CD4-positive, alpha-beta memory T cell (primary cell): ENCODE measurements at regions not wholly inside any gene's neighbourhood (a gene's known extent, or its start where the extent isn't known, plus 50 kb on each side); places are given as distances from the start of the nearest gene placed in this dataset.

Source experiments
- CTCF ChIA-PET: fragments of 350-600 bp; sonication (Branson Sonifier 250); formaldehyde crosslinking; loops from one replicate; lab custom pipeline; 2021; ENCODE audit warnings: inconsistent platforms; ENCODE audit not compliant: partially characterized antibody; lab: Charles Lee
- POLR2A ChIA-PET: fragments of 350-600 bp; sonication (Branson Sonifier 250); formaldehyde crosslinking; loops from one replicate; lab custom pipeline; 2021; ENCODE audit not compliant: partially characterized antibody; lab: Charles Lee
- DNase-seq, 5 donors: peaks; one replicate each; pipeline versions ENCODE4 v3.0.0 to v3.0.0-alpha.2; 2020 to 2022; ENCODE audit warnings: mixed read lengths in 1 of 5
- H3K27ac ChIP-seq: one replicate; pipeline ENCODE4 v1.7.0; 2013; ENCODE audit warnings: low read depth, low read length
- H3K27me3 ChIP-seq: 2 replicates; pipeline ENCODE4 v1.7.0; 2013; ENCODE audit warnings: mild to moderate bottlenecking, low read length, moderate library complexity; ENCODE audit not compliant: insufficient read depth
- H3K36me3 ChIP-seq: 2 replicates; pipeline ENCODE4 v1.7.0; 2013; ENCODE audit warnings: mild to moderate bottlenecking, low read length, moderate library complexity; ENCODE audit not compliant: insufficient read depth
- H3K4me1 ChIP-seq: 2 replicates; pipeline ENCODE4 v1.7.0; 2013; ENCODE audit warnings: mild to moderate bottlenecking, low read length, moderate library complexity; ENCODE audit not compliant: insufficient read depth
- H3K4me3 ChIP-seq, 2 donors: one replicate each; pipeline ENCODE4 v1.7.0; 2013; ENCODE audit warnings: low read length in 2 of 2, mild to moderate bottlenecking in 1 of 2
- H3K9me3 ChIP-seq, 2 donors: one replicate each; pipeline ENCODE4 v1.7.0; 2013; ENCODE audit warnings: low read length in 2 of 2, control low read depth in 1 of 2; ENCODE audit not compliant: control insufficient read depth in 1 of 2
- H3K27ac Mint-ChIP-seq, 7 donors: one replicate each; pipeline ENCODE4 v1.8.0; 2020 to 2021; ENCODE audit warnings: mixed read lengths in 7 of 7, mild to moderate bottlenecking in 6 of 7, inconsistent platforms in 3 of 7, moderate library complexity in 3 of 7
- H3K27me3 Mint-ChIP-seq, 2 donors: one replicate each; pipeline ENCODE4 v1.8.0; 2020 to 2021; ENCODE audit warnings: mixed read lengths in 2 of 2
- H3K36me3 Mint-ChIP-seq, 2 donors: one replicate each; pipeline ENCODE4 v1.8.0; 2020 to 2021; ENCODE audit warnings: mixed read lengths in 2 of 2, inconsistent platforms in 1 of 2, mild to moderate bottlenecking in 1 of 2
- H3K4me1 Mint-ChIP-seq, 4 donors: one replicate each; pipeline ENCODE4 v1.8.0; 2020 to 2021; ENCODE audit warnings: mixed read lengths in 4 of 4, mild to moderate bottlenecking in 1 of 4
- H3K4me3 Mint-ChIP-seq, 8 donors: one replicate each; pipeline ENCODE4 v1.8.0; 2020 to 2021; ENCODE audit warnings: mixed read lengths in 8 of 8, mild to moderate bottlenecking in 7 of 8, moderate library complexity in 6 of 8, inconsistent platforms in 3 of 8
- H3K9me3 Mint-ChIP-seq, 8 donors: one replicate each; pipeline ENCODE4 v1.8.0; 2020 to 2021; ENCODE audit warnings: mixed read lengths in 8 of 8, mild to moderate bottlenecking in 5 of 8, inconsistent platforms in 3 of 8, moderate library complexity in 1 of 8
- intact Hi-C: fragments of 100-400 bp; cut with micrococcal nuclease; formaldehyde crosslinking; loops from one replicate; pipeline ENCODE4 v1.15.1; 2023

GRCh38 chr1:219834314-219834917 is 93.9 kb downstream of the SLC30A10 start:
- no peak for DNase-seq
- CTCF ChIA-PET = no interaction called here
- POLR2A ChIA-PET = no interaction called here
- Mint-ChIP-seq H3K36me3 (no peaks in the 10 kb centered on the region), H3K4me1 (no peaks in the 10 kb centered on the region), H3K9me3 (peaks cover 0 to 6% (median under 1%) of the 10 kb centered on the region in 8 donors), H3K27ac (no peak overlapping the region), H3K27me3 (peaks cover 2 to 3% of the 10 kb centered on the region in 2 donors), H3K4me3 (no peak overlapping the region)
- Histone ChIP-seq H3K27ac (no peak overlapping the region), H3K9me3 (no peaks in the 10 kb centered on the region), H3K36me3 (no peaks in the 10 kb centered on the region), H3K4me3 (no peak overlapping the region), H3K27me3 (no peaks in the 10 kb centered on the region), H3K4me1 (no peaks in the 10 kb centered on the region)
- intact Hi-C loops = no loop called here

GRCh38 chr1:219833214-219833815 is 95.0 kb downstream of the SLC30A10 start:
- no peak for DNase-seq
- no peak overlapping the region for H3K4me3 Mint-ChIP-seq
- Histone ChIP-seq H3K4me1 (no peaks in the 10 kb centered on the region), H3K36me3 (no peaks in the 10 kb centered on the region), H3K9me3 (no peaks in the 10 kb centered on the region), H3K27ac (no peak overlapping the region), H3K4me3 (no peak overlapping the region), H3K27me3 (no peaks in the 10 kb centered on the region)
- no peak overlapping the region for H3K27ac Mint-ChIP-seq
- H3K36me3 Mint-ChIP-seq = no peaks in the 10 kb centered on the region
- peaks cover 0 to 6% (median under 1%) of the 10 kb centered on the region in 8 donors for H3K9me3 Mint-ChIP-seq
- CTCF ChIA-PET = no interaction called here
- peaks cover 2 to 3% of the 10 kb centered on the region in 2 donors for H3K27me3 Mint-ChIP-seq
- intact Hi-C loops = no loop called here
- H3K4me1 Mint-ChIP-seq = no peaks in the 10 kb centered on the region
- POLR2A ChIA-PET = no interaction called here

- H3K36me3 Mint-ChIP-seq = no peaks in the 10 kb centered on the region
- Histone ChIP-seq H3K4me3 (no peak overlapping the region), H3K27me3 (no peaks in the 10 kb centered on the region), H3K27ac (no peak overlapping the region), H3K36me3 (no peaks in the 10 kb centered on the region), H3K4me1 (no peaks in the 10 kb centered on the region), H3K9me3 (no peaks in the 10 kb centered on the region)
- peaks cover 0 to 2% (median 0%) of the 10 kb centered on the region in 8 donors for H3K9me3 Mint-ChIP-seq
- no peak for DNase-seq
- H3K4me1 Mint-ChIP-seq = no peaks in the 10 kb centered on the region
- no peak overlapping the region for H3K27ac Mint-ChIP-seq
- ChIA-PET CTCF (no interaction called here), POLR2A (no interaction called here)
- no peaks in the 10 kb centered on the region for H3K27me3 Mint-ChIP-seq
- intact Hi-C loops = no loop called here
- H3K4me3 Mint-ChIP-seq = no peak overlapping the region
Observed at GRCh38 chr1:219826290-219826689, 102.1 kb downstream of the SLC30A10 start.

- intact Hi-C loops = no loop called here
- no peaks in the 10 kb centered on the region for H3K4me1 Mint-ChIP-seq
- CTCF ChIA-PET = no interaction called here
- H3K4me3 ChIP-seq = no peak overlapping the region
- H3K9me3 Mint-ChIP-seq = peaks cover 0 to 2% (median 0%) of the 10 kb centered on the region in 8 donors
- H3K4me3 Mint-ChIP-seq = no peak overlapping the region
- H3K27me3 ChIP-seq = no peaks in the 10 kb centered on the region
- H3K36me3 ChIP-seq = no peaks in the 10 kb centered on the region
- no peaks in the 10 kb centered on the region for H3K9me3 ChIP-seq
- no peak for DNase-seq
- H3K27me3 Mint-ChIP-seq = no peaks in the 10 kb centered on the region
- POLR2A ChIA-PET = no interaction called here
- no peaks in the 10 kb centered on the region for H3K4me1 ChIP-seq
- H3K27ac ChIP-seq = no peak overlapping the region
- no peak overlapping the region for H3K27ac Mint-ChIP-seq
- no peaks in the 10 kb centered on the region for H3K36me3 Mint-ChIP-seq
Observed at GRCh38 chr1:219825355-219825754, 103.0 kb downstream of the SLC30A10 start.

GRCh38 chr1:219824338-219824737 is 104.0 kb downstream of the SLC30A10 start:
- Histone ChIP-seq H3K27me3 (no peaks in the 10 kb centered on the region), H3K4me3 (no peak overlapping the region), H3K9me3 (no peaks in the 10 kb centered on the region), H3K36me3 (no peaks in the 10 kb centered on the region), H3K4me1 (no peaks in the 10 kb centered on the region), H3K27ac (no peak overlapping the region)
- peaks cover 0 to 6% (median 0%) of the 10 kb centered on the region in 8 donors for H3K9me3 Mint-ChIP-seq
- ChIA-PET POLR2A (no interaction called here), CTCF (no interaction called here)
- H3K36me3 Mint-ChIP-seq = no peaks in the 10 kb centered on the region
- intact Hi-C loops = no loop called here
- DNase-seq = no peak
- no peaks in the 10 kb centered on the region for H3K4me1 Mint-ChIP-seq
- no peak overlapping the region for H3K4me3 Mint-ChIP-seq
- no peak overlapping the region for H3K27ac Mint-ChIP-seq
- no peaks in the 10 kb centered on the region for H3K27me3 Mint-ChIP-seq

GRCh38 chr1:219820551-219820950 is 107.8 kb downstream of the SLC30A10 start:
- Histone ChIP-seq H3K4me3 (no peak overlapping the region), H3K27me3 (no peaks in the 10 kb centered on the region), H3K36me3 (no peaks in the 10 kb centered on the region), H3K9me3 (no peaks in the 10 kb centered on the region), H3K27ac (no peak overlapping the region), H3K4me1 (no peaks in the 10 kb centered on the region)
- no peak overlapping the region for H3K4me3 Mint-ChIP-seq
- no peak for DNase-seq
- no peaks in the 10 kb centered on the region for H3K4me1 Mint-ChIP-seq
- H3K9me3 Mint-ChIP-seq = peaks cover 0 to 8% (median 0%) of the 10 kb centered on the region in 8 donors
- H3K36me3 Mint-ChIP-seq = no peaks in the 10 kb centered on the region
- no peak overlapping the region for H3K27ac Mint-ChIP-seq
- CTCF ChIA-PET = no interaction called here
- peaks cover 0 to under 1% of the 10 kb centered on the region in 2 donors for H3K27me3 Mint-ChIP-seq
- intact Hi-C loops = no loop called here
- POLR2A ChIA-PET = no interaction called here

GRCh38 chr1:219817914-219818313 is 110.4 kb downstream of the SLC30A10 start:
- POLR2A ChIA-PET = no interaction called here
- CTCF ChIA-PET = no interaction called here
- H3K27ac Mint-ChIP-seq = no peak overlapping the region

More at GRCh38 chr1:219817914-219818313, 110.4 kb downstream of the SLC30A10 start:
- H3K4me1 ChIP-seq = no peaks in the 10 kb centered on the region
- no peak overlapping the region for H3K27ac ChIP-seq
- H3K27me3 Mint-ChIP-seq = peaks cover 0 to 3% of the 10 kb centered on the region in 2 donors
- peaks cover 0 to 8% (median 0%) of the 10 kb centered on the region in 8 donors for H3K9me3 Mint-ChIP-seq
- intact Hi-C loops = no loop called here
- H3K36me3 Mint-ChIP-seq = no peaks in the 10 kb centered on the region
- no peaks in the 10 kb centered on the region for H3K4me1 Mint-ChIP-seq
- H3K9me3 ChIP-seq = no peaks in the 10 kb centered on the region
- H3K27me3 ChIP-seq = no peaks in the 10 kb centered on the region
- no peak for DNase-seq
- H3K36me3 ChIP-seq = no peaks in the 10 kb centered on the region
- H3K4me3 Mint-ChIP-seq = no peak overlapping the region
- H3K4me3 ChIP-seq = no peak overlapping the region
